HL-60 (cell line): ENCODE measurements at regions not wholly inside any gene's neighbourhood (a gene's known extent, or its start where the extent isn't known, plus 50 kb on each side); places are given as distances from the start of the nearest gene placed in this dataset.

Experiments used
- DNase-seq, 2 experiments: peaks; one replicate each; pipeline ENCODE4 v3.0.0-alpha.2; 2010 to 2020; ENCODE audit warnings: low read depth in 1 of 2, low spot score in 1 of 2
- H3K27ac ChIP-seq: fragments of 250-450 bp; sonication (Bioruptor Pico); replicated peaks from 2 replicates; pipeline ENCODE4 v1.5.1; 2020; ENCODE audit warnings: mild to moderate bottlenecking, moderate library complexity
- H3K27me3 ChIP-seq: fragments of 250-450 bp; sonication (Bioruptor Pico); 2 replicates; pipeline ENCODE4 v1.5.1; 2021; ENCODE audit warnings: mild to moderate bottlenecking, moderate library complexity; ENCODE audit not compliant: insufficient read depth, poor library complexity, severe bottlenecking
- H3K4me3 ChIP-seq: replicated peaks from 2 replicates; pipeline ENCODE4 v1.5.1; 2011; ENCODE audit warnings: mild to moderate bottlenecking, control low read depth, low read length; ENCODE audit not compliant: insufficient read depth
- CTCF ChIP-seq: IDR thresholded peaks from one replicate; pipeline ENCODE4 v1.5.1; 2011; ENCODE audit warnings: low read length, control low read depth, inconsistent platforms; ENCODE audit not compliant: insufficient read depth
- GABPA ChIP-seq: IDR thresholded peaks from 2 replicates; pipeline ENCODE4 v1.6.1; 2012; ENCODE audit warnings: low read depth
- POLR2AphosphoS5 ChIP-seq: IDR thresholded peaks from 2 replicates; pipeline ENCODE4 v1.6.1; 2012; ENCODE audit warnings: low read depth
- REST ChIP-seq: IDR thresholded peaks from 2 replicates; pipeline ENCODE4 v1.6.1; 2012; ENCODE audit warnings: low read depth; ENCODE audit not compliant: insufficient replicate concordance
- SPI1 ChIP-seq: IDR thresholded peaks from 2 replicates; pipeline ENCODE4 v1.6.1; 2012; ENCODE audit warnings: low read depth, mild to moderate bottlenecking, borderline replicate concordance

- H3K27ac ChIP-seq: no peak overlapping the region
- no peak overlapping the region for H3K4me3 ChIP-seq
- no peak for TF ChIP-seq POLR2AphosphoS5
- TF ChIP-seq SPI1: no peak
- TF ChIP-seq REST: no peak
- H3K27me3 ChIP-seq: no peaks in the 10 kb centered on the region
- DNase-seq: no peak
Measured at GRCh38 chr21:27139526-27139925, 172.6 kb upstream of the ADAMTS5 start.

GRCh38 chr21:27134516-27134915 is 167.6 kb upstream of the ADAMTS5 start:
- Histone ChIP-seq H3K27me3 (no peaks in the 10 kb centered on the region), H3K27ac (no peak overlapping the region), H3K4me3 (no peak overlapping the region)
- TF ChIP-seq SPI1 (no peak), REST (no peak), GABPA (no peak), CTCF (no peak), POLR2AphosphoS5 (no peak)
- DNase-seq: no peak

- Histone ChIP-seq H3K27ac (no peak overlapping the region), H3K4me3 (no peak overlapping the region), H3K27me3 (no peaks in the 10 kb centered on the region)
- TF ChIP-seq REST: no peak
- no peak for TF ChIP-seq CTCF
- TF ChIP-seq SPI1: no peak
- no peak for TF ChIP-seq GABPA
- no peak for TF ChIP-seq POLR2AphosphoS5
- DNase-seq: no peak
Measured at GRCh38 chr21:27132266-27132665, 165.4 kb upstream of the ADAMTS5 start.

GRCh38 chr21:27130154-27130553 is 163.3 kb upstream of the ADAMTS5 start:
- H3K27ac ChIP-seq: no peak overlapping the region
- TF ChIP-seq REST (no peak), GABPA (no peak), POLR2AphosphoS5 (no peak), CTCF (no peak), SPI1 (no peak)
- no peaks in the 10 kb centered on the region for H3K27me3 ChIP-seq
- no peak for DNase-seq
- H3K4me3 ChIP-seq: no peak overlapping the region
